ENCODE measurements at regions not wholly inside any gene's neighbourhood (a gene's known extent, or its start where the extent isn't known, plus 50 kb on each side); places are given as distances from the start of the nearest gene placed in this dataset.

DNA sequence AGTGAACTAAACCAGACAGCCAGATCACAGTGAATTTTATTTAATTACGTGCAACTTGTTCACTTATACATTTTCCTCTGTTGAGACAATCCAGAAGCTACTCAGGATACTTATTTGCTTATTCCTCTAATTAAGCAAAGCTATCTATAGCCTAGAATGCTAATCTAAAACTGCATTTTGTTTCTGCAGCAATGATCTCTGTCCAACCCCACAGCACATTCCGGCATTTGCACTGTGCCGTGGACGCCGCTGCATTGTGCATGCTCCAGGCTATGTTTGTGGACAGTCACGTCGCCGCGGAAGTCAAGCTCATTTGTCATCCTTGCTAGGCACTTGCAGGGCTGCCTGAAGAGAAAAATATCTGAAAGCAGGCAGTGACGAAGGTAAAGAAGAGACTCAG lies 406.9 kb downstream of the RFC3 start:
- no peaks in the 10 kb centered on the region for H3K79me2 ChIP-seq (ENCODE audit: low read depth)
- peaks cover 12% of the 10 kb centered on the region; the same call in 1 of the 2 replicates for H3K9me3 ChIP-seq (ENCODE audit: insufficient read depth, low read depth)
- H3K27ac ChIP-seq = no peak overlapping the region
- no peak for TF ChIP-seq EZH2 (IDR thresholded peaks at IDR 0.05; ENCODE audit: low read depth)
- TF ChIP-seq, protein P1, sequence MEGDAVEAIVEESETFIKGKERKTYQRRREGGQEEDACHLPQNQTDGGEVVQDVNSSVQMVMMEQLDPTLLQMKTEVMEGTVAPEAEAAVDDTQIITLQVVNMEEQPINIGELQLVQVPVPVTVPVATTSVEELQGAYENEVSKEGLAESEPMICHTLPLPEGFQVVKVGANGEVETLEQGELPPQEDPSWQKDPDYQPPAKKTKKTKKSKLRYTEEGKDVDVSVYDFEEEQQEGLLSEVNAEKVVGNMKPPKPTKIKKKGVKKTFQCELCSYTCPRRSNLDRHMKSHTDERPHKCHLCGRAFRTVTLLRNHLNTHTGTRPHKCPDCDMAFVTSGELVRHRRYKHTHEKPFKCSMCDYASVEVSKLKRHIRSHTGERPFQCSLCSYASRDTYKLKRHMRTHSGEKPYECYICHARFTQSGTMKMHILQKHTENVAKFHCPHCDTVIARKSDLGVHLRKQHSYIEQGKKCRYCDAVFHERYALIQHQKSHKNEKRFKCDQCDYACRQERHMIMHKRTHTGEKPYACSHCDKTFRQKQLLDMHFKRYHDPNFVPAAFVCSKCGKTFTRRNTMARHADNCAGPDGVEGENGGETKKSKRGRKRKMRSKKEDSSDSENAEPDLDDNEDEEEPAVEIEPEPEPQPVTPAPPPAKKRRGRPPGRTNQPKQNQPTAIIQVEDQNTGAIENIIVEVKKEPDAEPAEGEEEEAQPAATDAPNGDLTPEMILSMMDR (conservative IDR thresholded peaks at IDR 0.05) = no peak
- no peaks in the 10 kb centered on the region for H3K9me2 ChIP-seq (ENCODE audit: insufficient read depth)
- no peaks in the 10 kb centered on the region for H3K4me1 ChIP-seq (replicated peaks; ENCODE audit: insufficient read depth)
- ChIA-PET CTCF (no interaction called here), POLR2A (ENCODE audit: unreplicated experiment) (no interaction called here)
- intact Hi-C loops (cut with micrococcal nuclease; ENCODE audit: unreplicated experiment) = no loop called here
- H3K4me2 ChIP-seq = no peak overlapping the region
- BruUV-seq (replicated peaks) = no TSS peak
- H4K20me1 ChIP-seq (ENCODE audit: insufficient read depth) = no peaks in the 10 kb centered on the region
- DNase-seq = no peak
- no peaks in the 10 kb centered on the region for H3K27me3 ChIP-seq (ENCODE audit: insufficient read depth, low read depth)
- H3K36me3 ChIP-seq (ENCODE audit: low read depth) = no peaks in the 10 kb centered on the region
- no peak overlapping the region for H3K4me3 ChIP-seq
- no peaks in the 10 kb centered on the region for H3F3A ChIP-seq (ENCODE audit: insufficient read depth, low read depth)
- H2AFZ ChIP-seq = no peak overlapping the region

DNA sequence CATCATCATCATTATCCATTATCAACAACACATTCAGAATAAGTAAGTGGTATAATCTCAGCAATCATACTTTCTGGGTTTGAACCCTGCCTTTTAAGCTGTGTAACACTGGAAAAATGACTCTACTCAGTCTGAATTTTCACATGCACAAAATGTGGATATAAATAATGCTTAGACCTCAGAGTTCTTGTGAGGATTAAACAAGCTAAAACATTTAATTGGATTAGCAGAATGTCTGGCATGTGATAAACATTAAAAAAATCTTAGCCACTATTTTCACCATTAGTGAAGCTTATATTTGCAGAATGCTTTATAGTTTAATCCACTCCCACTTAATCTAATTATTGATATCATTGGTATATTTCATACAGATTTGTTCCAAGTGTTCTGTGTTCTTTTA lies 412.3 kb downstream of the RFC3 start:
- no peaks in the 10 kb centered on the region for H3K27me3 ChIP-seq (ENCODE audit: insufficient read depth, low read depth)
- no peak for TF ChIP-seq EZH2 (IDR thresholded peaks at IDR 0.05; ENCODE audit: low read depth)
- TF ChIP-seq, protein P1 (conservative IDR thresholded peaks at IDR 0.05) = no peak
- no peaks in the 10 kb centered on the region for H3K9me2 ChIP-seq (ENCODE audit: insufficient read depth)
- H3K27ac ChIP-seq = no peak overlapping the region
- no peaks in the 10 kb centered on the region for H3F3A ChIP-seq (ENCODE audit: insufficient read depth, low read depth)
- H3K9me3 ChIP-seq (ENCODE audit: insufficient read depth, low read depth) = peaks cover 5% of the 10 kb centered on the region
- intact Hi-C loops (cut with micrococcal nuclease; ENCODE audit: unreplicated experiment) = no loop called here
- POLR2A ChIA-PET (ENCODE audit: unreplicated experiment) = interaction anchor here (0.5 kb wide), 1 partner anchor 89 kb away, joined by 3 read pairs; no protein-coding TSS in a partner anchor
- no peak overlapping the region for H3K4me3 ChIP-seq
- H4K20me1 ChIP-seq (ENCODE audit: insufficient read depth) = no peaks in the 10 kb centered on the region
- no peak for DNase-seq
- no peak overlapping the region for H3K4me2 ChIP-seq
- CTCF ChIA-PET = no interaction called here
- BruUV-seq (replicated peaks) = no TSS peak
- H3K36me3 ChIP-seq (ENCODE audit: low read depth) = no peaks in the 10 kb centered on the region
- no peaks in the 10 kb centered on the region for H3K4me1 ChIP-seq (replicated peaks; ENCODE audit: insufficient read depth)
- no peaks in the 10 kb centered on the region for H3K79me2 ChIP-seq (ENCODE audit: low read depth)
- H2AFZ ChIP-seq = no peak overlapping the region

DNA sequence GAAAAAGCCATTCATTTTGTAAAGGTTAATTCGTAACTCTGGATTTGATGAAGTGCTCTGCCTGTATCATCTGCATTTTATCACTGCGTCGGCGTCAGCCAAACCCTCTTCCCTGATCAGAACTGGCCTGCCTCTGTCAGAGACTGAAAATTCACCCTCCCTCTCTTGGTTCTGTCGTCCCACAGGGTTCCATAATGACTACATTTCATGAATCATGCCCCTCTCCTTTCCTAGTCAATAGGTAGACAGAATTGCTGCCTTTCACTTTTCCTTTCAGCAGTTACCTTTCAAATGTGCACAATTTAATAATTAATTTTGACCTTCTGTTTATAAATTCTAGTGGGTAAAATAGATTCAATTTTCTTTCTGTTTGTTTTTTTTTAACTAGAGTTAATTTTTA lies 423.4 kb downstream of the RFC3 start:
- intact Hi-C loops (cut with micrococcal nuclease; ENCODE audit: unreplicated experiment) = loop anchor here (10.0 kb wide), 1 partner anchor 87 kb away; no protein-coding TSS in a partner anchor
- CTCF ChIA-PET = no interaction called here
- BruUV-seq (replicated peaks) = no TSS peak

More for the DNA sequence above, 423.4 kb downstream of the RFC3 start:
- peaks cover 9% of the 10 kb centered on the region for H3K4me1 ChIP-seq (replicated peaks; ENCODE audit: insufficient read depth)
- POLR2A ChIA-PET (ENCODE audit: unreplicated experiment) = no interaction called here
- H3K27me3 ChIP-seq (ENCODE audit: insufficient read depth, low read depth) = no peaks in the 10 kb centered on the region
- TF ChIP-seq, protein P1 (conservative IDR thresholded peaks at IDR 0.05) = no peak
- TF ChIP-seq EZH2 (IDR thresholded peaks at IDR 0.05; ENCODE audit: low read depth) = no peak
- no peaks in the 10 kb centered on the region for H3K79me2 ChIP-seq (ENCODE audit: low read depth)
- H3K4me3 ChIP-seq = no peak overlapping the region
- no peaks in the 10 kb centered on the region for H3K9me2 ChIP-seq (ENCODE audit: insufficient read depth)
- H3K4me2 ChIP-seq = no peak overlapping the region
- H3K9me3 ChIP-seq (ENCODE audit: insufficient read depth, low read depth) = 0 out of 2 replicates have a peak, but pooled peaks cover 18% of the 10 kb centered on the region
- DNase-seq = no peak
- H3K36me3 ChIP-seq (ENCODE audit: low read depth) = no peaks in the 10 kb centered on the region
- H2AFZ ChIP-seq = no peak overlapping the region
- no peak overlapping the region for H3K27ac ChIP-seq
- peaks cover 5% of the 10 kb centered on the region; the same call in 1 of the 2 replicates for H3F3A ChIP-seq (ENCODE audit: insufficient read depth, low read depth)
- no peaks in the 10 kb centered on the region for H4K20me1 ChIP-seq (ENCODE audit: insufficient read depth)
